ENCODE measurements at regions not wholly inside any gene's neighbourhood (a gene's known extent, or its start where the extent isn't known, plus 50 kb on each side); places are given as distances from the start of the nearest gene placed in this dataset.

DNA sequence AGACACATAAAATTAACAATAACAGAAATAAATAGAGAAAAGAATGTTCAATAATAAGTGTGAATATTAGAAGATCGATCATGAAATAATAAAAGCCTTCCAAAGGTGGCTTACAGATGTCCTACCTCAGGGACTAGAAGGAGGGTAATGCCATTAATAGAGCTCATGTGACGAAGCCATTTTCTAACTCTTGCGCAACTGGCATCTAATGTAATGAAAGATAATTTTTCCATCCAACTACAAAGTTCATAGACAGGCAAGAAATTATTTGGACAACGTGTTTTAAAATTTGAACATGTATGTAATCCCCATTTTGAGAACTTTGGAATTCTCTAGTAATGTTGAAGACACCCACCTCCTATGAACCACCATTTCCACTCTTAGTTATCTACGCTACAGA lies 1394.3 kb upstream of the LRRTM3 start:
- DNase-seq (ENCODE audit: low spot score): no peak
- TF ChIP-seq, protein P1, sequence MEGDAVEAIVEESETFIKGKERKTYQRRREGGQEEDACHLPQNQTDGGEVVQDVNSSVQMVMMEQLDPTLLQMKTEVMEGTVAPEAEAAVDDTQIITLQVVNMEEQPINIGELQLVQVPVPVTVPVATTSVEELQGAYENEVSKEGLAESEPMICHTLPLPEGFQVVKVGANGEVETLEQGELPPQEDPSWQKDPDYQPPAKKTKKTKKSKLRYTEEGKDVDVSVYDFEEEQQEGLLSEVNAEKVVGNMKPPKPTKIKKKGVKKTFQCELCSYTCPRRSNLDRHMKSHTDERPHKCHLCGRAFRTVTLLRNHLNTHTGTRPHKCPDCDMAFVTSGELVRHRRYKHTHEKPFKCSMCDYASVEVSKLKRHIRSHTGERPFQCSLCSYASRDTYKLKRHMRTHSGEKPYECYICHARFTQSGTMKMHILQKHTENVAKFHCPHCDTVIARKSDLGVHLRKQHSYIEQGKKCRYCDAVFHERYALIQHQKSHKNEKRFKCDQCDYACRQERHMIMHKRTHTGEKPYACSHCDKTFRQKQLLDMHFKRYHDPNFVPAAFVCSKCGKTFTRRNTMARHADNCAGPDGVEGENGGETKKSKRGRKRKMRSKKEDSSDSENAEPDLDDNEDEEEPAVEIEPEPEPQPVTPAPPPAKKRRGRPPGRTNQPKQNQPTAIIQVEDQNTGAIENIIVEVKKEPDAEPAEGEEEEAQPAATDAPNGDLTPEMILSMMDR (IDR thresholded peaks at IDR 0.05; ENCODE audit: borderline replicate concordance, control extremely low read depth, extremely low read depth, insufficient read depth, missing control alignments): no peak
- in situ Hi-C loops (cut with MboI; ENCODE audit: low sequenced_read_pairs, unreplicated experiment): no loop called here

DNA sequence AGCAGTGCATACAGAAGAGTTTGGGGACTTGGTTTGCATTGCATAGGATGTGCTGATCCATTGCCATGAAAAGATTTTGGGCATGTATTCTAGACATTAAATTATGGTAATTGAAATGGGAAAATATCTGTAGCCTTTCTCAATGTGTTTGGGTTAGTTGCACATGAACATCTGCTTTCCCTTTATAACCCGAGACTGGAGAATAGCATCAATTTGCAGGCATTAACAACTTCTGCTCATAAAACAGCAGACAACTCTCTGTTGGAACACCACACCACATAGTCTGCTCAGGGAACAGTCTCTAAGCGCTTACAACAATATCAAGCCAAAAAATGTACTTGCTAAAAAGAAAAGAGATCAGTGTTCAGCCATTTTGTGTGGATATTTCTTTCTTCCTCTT lies 1391.1 kb upstream of the LRRTM3 start:
- TF ChIP-seq, protein P1 (IDR thresholded peaks at IDR 0.05; ENCODE audit: borderline replicate concordance, control extremely low read depth, extremely low read depth, insufficient read depth, missing control alignments): no peak
- in situ Hi-C loops (cut with MboI; ENCODE audit: low sequenced_read_pairs, unreplicated experiment): no loop called here
- DNase-seq (ENCODE audit: low spot score): no peak

DNA sequence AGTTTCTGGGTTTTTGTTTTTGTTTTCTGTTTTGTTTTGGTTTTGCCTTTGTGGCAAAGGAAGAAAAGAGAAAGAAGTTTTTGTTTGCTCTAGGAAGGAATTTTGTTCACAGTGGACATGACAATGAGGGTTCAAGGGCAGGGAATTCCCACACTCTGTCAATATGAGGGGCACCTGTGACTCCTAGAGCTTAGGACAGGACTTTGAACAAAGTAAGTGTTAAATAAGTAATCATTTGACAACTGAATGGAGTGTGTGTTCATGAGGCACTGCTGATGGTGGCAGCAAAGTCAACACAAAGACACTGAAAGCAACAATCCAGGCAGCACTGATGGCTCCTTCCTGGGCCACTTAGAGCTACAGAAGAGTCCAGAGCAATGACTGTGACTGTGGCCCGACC lies 1381.1 kb upstream of the LRRTM3 start:
- DNase-seq (ENCODE audit: low spot score): no peak

DNA sequence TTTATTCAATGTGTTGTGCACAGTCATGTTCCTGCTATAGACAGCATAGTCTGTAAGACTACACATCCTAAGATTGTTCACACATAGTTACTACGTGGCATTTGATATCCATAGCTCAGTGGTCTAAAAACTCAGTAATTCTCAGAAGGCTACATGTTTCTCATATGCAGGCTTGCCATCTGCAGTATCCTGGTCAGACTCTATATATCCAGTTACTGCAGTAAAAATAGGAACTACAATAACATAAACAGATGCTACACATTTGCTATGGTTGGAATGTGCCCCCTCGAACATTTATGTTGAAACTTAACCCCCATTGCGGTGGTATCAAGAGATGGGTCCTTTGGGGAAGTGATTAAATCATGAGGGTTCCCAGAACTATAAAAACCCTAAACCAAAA lies 1377.8 kb upstream of the LRRTM3 start:
- TF ChIP-seq, protein P1 (IDR thresholded peaks at IDR 0.05; ENCODE audit: borderline replicate concordance, control extremely low read depth, extremely low read depth, insufficient read depth, missing control alignments): no peak
- in situ Hi-C loops (cut with MboI; ENCODE audit: low sequenced_read_pairs, unreplicated experiment): no loop called here
- DNase-seq (ENCODE audit: low spot score): no peak

More for the DNA sequence above, 1381.1 kb upstream of the LRRTM3 start:
- TF ChIP-seq, protein P1 (IDR thresholded peaks at IDR 0.05; ENCODE audit: borderline replicate concordance, control extremely low read depth, extremely low read depth, insufficient read depth, missing control alignments): no peak
- in situ Hi-C loops (cut with MboI; ENCODE audit: low sequenced_read_pairs, unreplicated experiment): no loop called here

DNA sequence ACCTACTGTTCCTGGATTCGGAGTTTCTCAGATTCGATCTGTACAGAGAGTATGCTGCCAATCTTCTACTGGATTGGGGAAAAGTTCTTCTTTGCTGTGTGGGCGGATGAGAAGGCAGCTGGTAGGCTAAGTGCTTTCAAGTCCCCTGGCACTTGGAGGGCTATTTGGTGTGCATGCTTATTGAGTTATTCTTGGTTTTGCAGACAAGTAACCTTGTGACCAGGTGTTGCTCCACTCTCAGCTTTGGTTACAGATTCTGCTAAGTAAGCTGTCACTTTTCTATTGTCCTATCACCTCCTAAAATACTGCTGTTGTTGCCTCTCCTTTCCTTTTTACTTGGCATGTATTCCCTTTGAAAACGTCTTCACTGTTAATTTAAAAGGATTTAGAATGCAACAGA lies 1375.1 kb upstream of the LRRTM3 start:
- no peak for DNase-seq (ENCODE audit: low spot score)
- TF ChIP-seq, protein P1 (IDR thresholded peaks at IDR 0.05; ENCODE audit: borderline replicate concordance, control extremely low read depth, extremely low read depth, insufficient read depth, missing control alignments): no peak
- in situ Hi-C loops (cut with MboI; ENCODE audit: low sequenced_read_pairs, unreplicated experiment): no loop called here

DNA sequence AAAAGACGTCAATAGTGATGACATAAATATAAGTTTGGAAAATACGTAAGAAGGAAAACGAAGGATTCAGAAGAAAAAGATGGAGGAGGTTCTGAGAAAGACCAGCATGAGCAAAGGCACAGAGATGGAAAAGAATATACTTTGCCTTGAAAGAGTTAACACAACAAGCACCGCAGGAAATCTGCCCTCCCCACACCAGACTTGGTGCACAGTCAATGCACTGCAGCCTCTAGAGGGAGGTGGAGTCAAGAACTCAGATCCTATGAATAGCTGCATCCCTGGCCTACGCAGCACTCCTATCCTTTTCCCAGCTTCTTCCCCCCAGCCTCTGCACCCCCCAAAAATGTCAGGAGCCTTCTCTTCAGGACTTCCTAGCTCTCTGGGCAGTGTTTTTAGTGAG lies 1370.6 kb upstream of the LRRTM3 start:
- no peak for DNase-seq (ENCODE audit: low spot score)
- in situ Hi-C loops (cut with MboI; ENCODE audit: low sequenced_read_pairs, unreplicated experiment): no loop called here
- TF ChIP-seq, protein P1 (IDR thresholded peaks at IDR 0.05; ENCODE audit: borderline replicate concordance, control extremely low read depth, extremely low read depth, insufficient read depth, missing control alignments): no peak

DNA sequence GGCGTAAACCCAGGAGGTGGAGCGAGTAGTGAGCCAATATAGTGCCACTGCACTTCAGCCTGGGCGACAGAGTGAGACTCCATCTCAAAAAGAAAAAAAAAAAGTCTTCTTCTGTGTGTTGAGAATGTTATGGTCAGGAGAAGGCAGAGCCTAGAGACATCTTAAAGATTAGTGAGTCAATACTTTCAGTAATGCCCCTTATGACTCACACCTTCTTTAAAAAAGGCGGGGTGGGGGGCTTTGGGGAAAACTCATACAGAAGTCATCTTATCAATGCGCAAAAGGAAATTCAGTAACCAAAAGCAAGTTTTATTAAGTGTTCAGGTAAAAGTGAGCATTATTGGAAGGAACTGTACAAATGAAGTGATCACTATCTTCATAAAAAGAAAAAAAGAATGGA lies 1369.8 kb upstream of the LRRTM3 start:
- in situ Hi-C loops (cut with MboI; ENCODE audit: low sequenced_read_pairs, unreplicated experiment): no loop called here
- DNase-seq (ENCODE audit: low spot score): no peak
- TF ChIP-seq, protein P1 (IDR thresholded peaks at IDR 0.05; ENCODE audit: borderline replicate concordance, control extremely low read depth, extremely low read depth, insufficient read depth, missing control alignments): no peak

Data from GM13976 (cell line).